GM12874 (cell line): ENCODE measurements at regions not wholly inside any gene's neighbourhood (a gene's known extent, or its start where the extent isn't known, plus 50 kb on each side); places are given as distances from the start of the nearest gene placed in this dataset.

Experiments
- CTCF ChIP-seq: IDR thresholded peaks from 2 replicates; pipeline ENCODE4 v1.5.1; 2011; ENCODE audit warnings: low read depth, mild to moderate bottlenecking, control low read depth, low read length, moderate library complexity; ENCODE audit not compliant: insufficient read depth

- TF ChIP-seq CTCF = no peak
Observed at GRCh38 chr3:187899246-187899645, 154.0 kb upstream of the BCL6 start.

- TF ChIP-seq CTCF = no peak
Observed at GRCh38 chr3:187900993-187901755, 155.9 kb upstream of the BCL6 start.

DNA sequence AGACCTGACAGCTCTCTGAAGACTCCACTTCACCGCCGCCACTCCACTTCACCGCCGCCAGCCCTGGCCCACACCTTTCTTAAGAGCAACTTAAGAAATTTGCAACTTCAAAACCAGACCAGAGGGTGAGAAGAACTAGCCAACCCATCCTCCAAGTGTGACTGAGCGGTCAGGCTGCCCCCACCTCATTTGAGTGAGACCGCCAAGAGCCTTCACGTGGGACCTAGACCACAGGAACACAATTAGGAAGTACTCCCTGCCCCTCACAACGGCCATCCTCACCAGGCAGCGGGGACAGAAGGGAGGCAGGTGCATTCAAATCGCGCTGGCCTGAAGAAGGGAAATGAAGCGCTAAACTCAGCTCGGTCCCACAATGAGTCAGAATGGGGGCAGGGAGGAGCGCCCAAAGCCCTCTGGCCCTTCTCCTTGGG lies 156.8 kb upstream of the BCL6 start:
- TF ChIP-seq CTCF = no peak

- no peak for TF ChIP-seq CTCF
Observed at GRCh38 chr3:187902936-187903335, 157.7 kb upstream of the BCL6 start.

DNA sequence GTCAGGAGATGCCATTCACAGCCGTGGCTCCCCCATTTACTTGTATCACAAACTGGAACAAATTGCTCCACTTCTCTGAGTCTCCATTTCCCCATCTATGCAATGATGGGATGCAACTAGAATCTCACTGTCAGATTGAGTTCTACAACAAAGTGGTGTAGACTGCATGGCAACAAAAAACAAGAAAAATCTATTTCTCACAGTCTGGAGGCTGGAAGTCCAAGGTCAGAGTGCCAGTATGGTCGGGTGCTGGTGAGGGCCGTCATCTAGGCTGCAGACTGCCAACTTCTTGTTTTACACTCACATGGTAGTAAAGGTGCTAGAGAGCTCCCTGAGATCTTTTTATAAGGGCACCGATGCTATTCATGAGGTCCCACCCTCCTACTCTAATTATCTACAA lies 158.4 kb upstream of the BCL6 start:
- TF ChIP-seq CTCF = no peak

- no peak for TF ChIP-seq CTCF
Observed at GRCh38 chr3:187906416-187906815, 161.1 kb upstream of the BCL6 start.

DNA sequence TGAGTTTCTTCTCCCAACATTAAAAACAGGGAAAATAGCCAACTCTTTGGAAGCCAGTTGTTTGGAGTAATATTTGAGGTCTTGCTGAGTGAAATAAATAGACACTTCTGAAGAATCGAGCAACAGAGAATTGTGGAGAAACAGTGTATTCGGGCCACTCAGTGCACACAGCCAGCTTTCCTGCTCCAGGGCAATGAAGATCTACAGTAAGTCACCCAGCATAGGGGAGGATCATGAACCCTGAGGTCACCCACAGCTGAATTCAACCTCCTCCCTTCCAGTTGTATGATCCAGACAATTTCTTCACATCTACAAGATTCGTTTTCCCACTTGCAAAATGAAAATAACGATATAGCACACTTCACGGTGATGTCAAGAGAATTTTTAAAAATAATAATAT lies 161.7 kb upstream of the BCL6 start:
- TF ChIP-seq CTCF = no peak
